Left lung (tissue), 4 donors: ENCODE measurements at regions not wholly inside any gene's neighbourhood (a gene's known extent, or its start where the extent isn't known, plus 50 kb on each side); places are given as distances from the start of the nearest gene placed in this dataset.
A peak's percentile ranks its signal among the peaks of the same experiment; 100 is the strongest.

Experiments used
- ATAC-seq: fragments of 200-7000 bp; cut with Tn5 transposase; one replicate; pipeline ENCODE4 v1.9.1; 2020; ENCODE audit warnings: moderate library complexity
- DNase-seq, 4 donors: peaks; one replicate each; pipeline ENCODE4 v3.0.0-alpha.2; 2013 to 2020
- H3K27ac ChIP-seq, 2 donors: fragments of 200-600 bp; sonication (generic) in 1 of 2; one replicate each; pipeline versions ENCODE4 v1.5.0 to v1.8.0; 2020 to 2021
- H3K27me3 ChIP-seq, 2 donors: fragments of 200-600 bp; sonication (generic) in 1 of 2; one replicate each; pipeline versions ENCODE4 v1.5.0 to v1.8.0; 2020 to 2021
- H3K36me3 ChIP-seq, 2 donors: fragments of 200-600 bp; sonication (generic) in 1 of 2; one replicate each; pipeline versions ENCODE4 v1.5.0 to v1.8.0; 2020 to 2021
- H3K4me1 ChIP-seq, 2 donors: fragments of 200-600 bp; one replicate each; pipeline ENCODE4 v1.8.0; 2021
- H3K4me3 ChIP-seq, 2 donors: fragments of 200-600 bp; sonication (generic) in 1 of 2; one replicate each; pipeline versions ENCODE4 v1.5.0 to v1.8.0; 2020 to 2021; ENCODE audit warnings: mild to moderate bottlenecking in 1 of 2
- H3K9me3 ChIP-seq, 2 donors: fragments of 200-600 bp; sonication (generic) in 1 of 2; one replicate each; pipeline versions ENCODE4 v1.5.0 to v1.8.0; 2020 to 2021
- CTCF ChIP-seq, 2 donors: fragments of 200-600 bp; sonication (generic) in 1 of 2; IDR thresholded peaks; one replicate each; pipeline versions ENCODE4 v1.5.0 to v1.8.0; 2021; ENCODE audit warnings: antibody characterized with exemption in 2 of 2
- intact Hi-C, 2 donors: fragments of 100-400 bp; cut with DNase I; formaldehyde crosslinking; loops; one replicate each; pipeline versions ENCODE4 v1.11.2 to v1.14.2; 2022
- donor health status: DM: no; HTN: yes; CAD: no.
- donor health status: DM: no; HTN: no; CAD: no.

DNA sequence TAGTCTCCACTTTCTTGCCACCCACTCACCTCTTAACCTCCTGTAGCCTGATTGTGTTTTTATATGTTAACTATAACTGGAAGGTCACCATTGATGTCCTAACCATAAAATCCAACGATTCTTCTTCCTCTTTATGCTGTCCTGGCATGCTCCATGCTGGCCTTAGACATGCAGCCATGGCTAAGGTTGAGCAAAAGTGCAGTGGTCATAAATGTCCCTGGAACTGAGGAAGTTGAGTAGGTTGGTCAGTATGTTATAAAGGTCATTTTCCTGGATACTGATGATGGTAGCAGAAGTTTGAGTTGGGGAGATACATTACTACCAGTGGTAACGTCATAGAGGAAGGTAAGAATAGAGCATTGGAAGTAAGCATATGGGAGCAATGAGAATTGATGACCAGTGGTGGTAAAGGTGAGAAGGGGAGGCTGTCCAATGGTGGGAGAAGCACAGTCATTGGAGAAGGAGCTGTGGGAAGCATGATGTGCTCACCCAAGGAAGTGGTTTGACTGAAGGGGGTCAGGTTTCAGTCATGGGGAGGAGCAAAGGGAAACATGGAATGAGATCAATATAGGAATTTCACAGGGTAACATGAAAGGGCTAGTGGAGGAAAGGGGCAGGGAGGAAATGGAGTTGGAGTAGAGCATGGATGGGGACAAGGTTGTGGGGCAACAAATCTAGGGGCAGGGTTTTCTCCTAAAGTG is 240.8 kb downstream of the DACT1 start:
- Histone ChIP-seq H3K4me3 (no peak overlapping the region), H3K36me3 (no peaks in the 10 kb centered on the region), H3K4me1 (no peaks in the 10 kb centered on the region), H3K27ac (no peak overlapping the region), H3K27me3 (no peaks in the 10 kb centered on the region), H3K9me3 (no peaks in the 10 kb centered on the region)
- no peak for ATAC-seq
- TF ChIP-seq CTCF (IDR thresholded peaks at IDR 0.05): no peak
- intact Hi-C loops: no loop called here
- DNase-seq: no peak

- Histone ChIP-seq H3K9me3 (no peaks in the 10 kb centered on the region), H3K27ac (no peak overlapping the region), H3K4me1 (no peaks in the 10 kb centered on the region), H3K27me3 (no peaks in the 10 kb centered on the region), H3K4me3 (no peak overlapping the region), H3K36me3 (no peaks in the 10 kb centered on the region)
- no peak for TF ChIP-seq CTCF (IDR thresholded peaks at IDR 0.05)
- intact Hi-C loops: no loop called here
- ATAC-seq (no peak), DNase-seq (no peak)
These were observed 243.7 kb downstream of the DACT1 start for GRCh38 chr14:58881433-58881832.

- intact Hi-C loops: no loop called here
- TF ChIP-seq CTCF (IDR thresholded peaks at IDR 0.05): no peak
- ATAC-seq: no peak
- Histone ChIP-seq H3K36me3 (no peaks in the 10 kb centered on the region), H3K4me3 (no peak overlapping the region), H3K27ac (no peak overlapping the region), H3K9me3 (no peaks in the 10 kb centered on the region), H3K27me3 (no peaks in the 10 kb centered on the region), H3K4me1 (no peaks in the 10 kb centered on the region)
- peak in 2 of 4 donors; percentile 42 to 51 for DNase-seq
These were observed 244.8 kb downstream of the DACT1 start for GRCh38 chr14:58882577-58883018.

DNA sequence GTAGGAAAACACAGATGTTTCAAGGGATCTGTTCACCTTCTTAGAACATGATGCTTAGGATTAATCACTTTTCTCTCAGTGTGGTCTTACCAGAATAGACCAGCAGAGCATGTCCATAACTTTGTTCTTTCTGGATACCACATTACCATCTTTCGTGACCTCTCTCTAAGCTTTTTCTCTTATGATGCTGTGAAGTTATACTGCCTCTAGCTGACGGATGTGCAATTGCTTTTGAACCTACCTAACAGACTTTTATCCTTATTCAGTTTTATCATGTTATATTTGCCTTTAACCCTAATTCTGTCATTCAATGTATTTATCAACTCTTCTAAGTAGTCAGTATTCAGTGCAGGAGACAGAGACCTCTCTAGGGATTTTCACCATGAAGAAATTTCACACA is 246.7 kb downstream of the DACT1 start:
- ATAC-seq (no peak), DNase-seq (no peak)
- H3K27me3 ChIP-seq: no peaks in the 10 kb centered on the region
- H3K36me3 ChIP-seq: no peaks in the 10 kb centered on the region
- no peaks in the 10 kb centered on the region for H3K9me3 ChIP-seq
- H3K4me3 ChIP-seq: no peak overlapping the region
- intact Hi-C loops: no loop called here
- H3K27ac ChIP-seq: no peak overlapping the region
- H3K4me1 ChIP-seq: no peaks in the 10 kb centered on the region
- TF ChIP-seq CTCF (IDR thresholded peaks at IDR 0.05): no peak

GRCh38 chr14:58887931-58888330 is 250.2 kb downstream of the DACT1 start:
- DNase-seq: no peak
- ATAC-seq: no peak
- no peaks in the 10 kb centered on the region for H3K27me3 ChIP-seq

More at GRCh38 chr14:58887931-58888330, 250.2 kb downstream of the DACT1 start:
- no peaks in the 10 kb centered on the region for H3K9me3 ChIP-seq
- no peak overlapping the region for H3K27ac ChIP-seq
- no peak for TF ChIP-seq CTCF (IDR thresholded peaks at IDR 0.05)
- no peak overlapping the region for H3K4me3 ChIP-seq
- no peaks in the 10 kb centered on the region for H3K36me3 ChIP-seq
- H3K4me1 ChIP-seq: no peaks in the 10 kb centered on the region
- intact Hi-C loops: no loop called here
